Neural progenitor cell (in vitro differentiated cells): ENCODE measurements at regions not wholly inside any gene's neighbourhood (a gene's known extent, or its start where the extent isn't known, plus 50 kb on each side); places are given as distances from the start of the nearest gene placed in this dataset.

Experiments
- DNase-seq: peaks from one replicate; pipeline ENCODE4 v3.0.0-alpha.2; 2016; ENCODE audit warnings: low spot score
- H2AFZ ChIP-seq: fragments of 200-600 bp; sonication (generic); replicated peaks from 2 replicates; pipeline ENCODE4 v1.6.1; 2016; ENCODE audit warnings: antibody characterized with exemption
- H3F3A ChIP-seq: fragments of 200-600 bp; sonication (generic); 2 replicates; pipeline ENCODE4 v1.6.1; 2016; ENCODE audit warnings: antibody characterized with exemption, low read depth
- H3K27ac ChIP-seq: fragments of 200-600 bp; sonication (generic); 2 replicates; pipeline ENCODE4 v1.5.1; 2016; ENCODE audit warnings: mild to moderate bottlenecking
- H3K27me3 ChIP-seq: fragments of 200-600 bp; sonication (generic); 2 replicates; pipeline ENCODE4 v1.6.1; 2016; ENCODE audit warnings: mild to moderate bottlenecking, moderate library complexity
- H3K36me3 ChIP-seq: fragments of 200-600 bp; sonication (generic); 2 replicates; pipeline ENCODE4 v1.5.1; 2016
- H3K4me1 ChIP-seq: fragments of 200-600 bp; sonication (generic); 2 replicates; pipeline ENCODE4 v1.6.1; 2016; ENCODE audit warnings: mixed run types
- H3K4me2 ChIP-seq: fragments of 200-600 bp; sonication (generic); 2 replicates; pipeline ENCODE4 v1.6.1; 2016
- H3K4me3 ChIP-seq: fragments of 200-600 bp; sonication (generic); 2 replicates; pipeline ENCODE4 v1.5.1; 2016
- H3K79me2 ChIP-seq: fragments of 200-600 bp; sonication (generic); 2 replicates; pipeline ENCODE4 v1.6.1; 2016; ENCODE audit warnings: low read depth
- H3K9ac ChIP-seq: fragments of 200-600 bp; sonication (generic); 2 replicates; pipeline ENCODE4 v1.6.1; 2016
- H3K9me3 ChIP-seq: fragments of 200-600 bp; sonication (generic); 2 replicates; pipeline ENCODE4 v1.5.1; 2016; ENCODE audit warnings: low read depth
- H4K20me1 ChIP-seq: fragments of 200-600 bp; sonication (generic); 2 replicates; pipeline ENCODE4 v1.6.1; 2016; ENCODE audit warnings: low read depth
- H3K27ac Mint-ChIP-seq: 3 replicates; pipeline ENCODE4 v1.8.0; 2021; ENCODE audit warnings: mixed read lengths
- H3K27me3 Mint-ChIP-seq: 2 replicates; pipeline ENCODE4 v1.8.0; 2022; ENCODE audit warnings: low read depth, mild to moderate bottlenecking, inconsistent platforms, moderate library complexity, mixed read lengths; ENCODE audit not compliant: insufficient read depth
- H3K36me3 Mint-ChIP-seq: 3 replicates; pipeline ENCODE4 v1.8.0; 2021; ENCODE audit warnings: mixed read lengths
- H3K4me1 Mint-ChIP-seq: 3 replicates; pipeline ENCODE4 v1.8.0; 2021; ENCODE audit warnings: mixed read lengths
- H3K4me3 Mint-ChIP-seq: 3 replicates; pipeline ENCODE4 v1.8.0; 2021; ENCODE audit warnings: mild to moderate bottlenecking, moderate library complexity, mixed read lengths
- H3K9me3 Mint-ChIP-seq: 3 replicates; pipeline ENCODE4 v1.8.0; 2020; ENCODE audit warnings: mixed read lengths
- CTCF ChIP-seq: fragments of 200-600 bp; sonication (generic); IDR thresholded peaks from 2 replicates; pipeline ENCODE4 v1.5.1; 2017; ENCODE audit warnings: antibody characterized with exemption, mild to moderate bottlenecking
- EZH2 ChIP-seq: fragments of 200-600 bp; sonication (generic); IDR thresholded peaks from 2 replicates; pipeline ENCODE4 v1.6.1; 2017; ENCODE audit warnings: antibody characterized with exemption, mild to moderate bottlenecking, moderate library complexity
- EZH2phosphoT487 ChIP-seq: fragments of 200-600 bp; sonication (generic); IDR thresholded peaks from 2 replicates; pipeline ENCODE4 v1.6.1; 2017; ENCODE audit warnings: antibody characterized with exemption

GRCh38 chrX:7286168-7286837 is 138.3 kb upstream of the PUDP start:
- H3K4me3 ChIP-seq, result no peak overlapping the region
- H3K27me3 ChIP-seq, result no peaks in the 10 kb centered on the region
- H3K4me2 ChIP-seq, result no peak overlapping the region
- H3K27ac ChIP-seq, result no peak overlapping the region
- no peaks in the 10 kb centered on the region for H3K79me2 ChIP-seq
- no peak overlapping the region for H3K9ac ChIP-seq
- no peak overlapping the region for H3K4me3 Mint-ChIP-seq
- H3K4me1 ChIP-seq, result no peaks in the 10 kb centered on the region
- peaks cover 11% of the 10 kb centered on the region for H3K4me1 Mint-ChIP-seq
- no peaks in the 10 kb centered on the region for H3K9me3 ChIP-seq
- no peaks in the 10 kb centered on the region for H3F3A ChIP-seq
- no peaks in the 10 kb centered on the region for H3K36me3 ChIP-seq
- H3K9me3 Mint-ChIP-seq, result no peaks in the 10 kb centered on the region
- no peak overlapping the region for H3K27ac Mint-ChIP-seq
- no peak for DNase-seq
- H4K20me1 ChIP-seq, result no peaks in the 10 kb centered on the region
- H2AFZ ChIP-seq, result no peak overlapping the region
- TF ChIP-seq EZH2 (no peak), CTCF (no peak), EZH2phosphoT487 (no peak)
- no peaks in the 10 kb centered on the region for H3K36me3 Mint-ChIP-seq
- peaks cover 2% of the 10 kb centered on the region for H3K27me3 Mint-ChIP-seq

GRCh38 chrX:7285765-7286164 is 137.8 kb upstream of the PUDP start:
- H3K27me3 Mint-ChIP-seq, result peaks cover 2% of the 10 kb centered on the region
- no peak overlapping the region for H3K27ac Mint-ChIP-seq

GRCh38 chrX:7283741-7284140 is 135.8 kb upstream of the PUDP start:
- DNase-seq, result no peak
- H3K27ac Mint-ChIP-seq, result no peak overlapping the region
- no peaks in the 10 kb centered on the region for H3K9me3 ChIP-seq
- no peaks in the 10 kb centered on the region for H3K79me2 ChIP-seq
- no peak overlapping the region for H3K27ac ChIP-seq
- H3K36me3 Mint-ChIP-seq, result no peaks in the 10 kb centered on the region
- no peaks in the 10 kb centered on the region for H3K36me3 ChIP-seq
- no peaks in the 10 kb centered on the region for H3K27me3 Mint-ChIP-seq
- no peaks in the 10 kb centered on the region for H3K27me3 ChIP-seq
- no peaks in the 10 kb centered on the region for H3F3A ChIP-seq
- no peaks in the 10 kb centered on the region for H3K9me3 Mint-ChIP-seq
- H4K20me1 ChIP-seq, result no peaks in the 10 kb centered on the region
- H2AFZ ChIP-seq, result no peak overlapping the region
- no peak overlapping the region for H3K4me3 Mint-ChIP-seq
- no peaks in the 10 kb centered on the region for H3K4me1 ChIP-seq
- H3K9ac ChIP-seq, result no peak overlapping the region
- no peak overlapping the region for H3K4me2 ChIP-seq
- no peak for TF ChIP-seq EZH2
- no peak for TF ChIP-seq EZH2phosphoT487
- no peak for TF ChIP-seq CTCF
- no peaks in the 10 kb centered on the region for H3K4me1 Mint-ChIP-seq
- no peak overlapping the region for H3K4me3 ChIP-seq

More at GRCh38 chrX:7285765-7286164, 137.8 kb upstream of the PUDP start:
- Histone ChIP-seq H3K9ac (no peak overlapping the region), H2AFZ (no peak overlapping the region), H3K27me3 (no peaks in the 10 kb centered on the region), H3K79me2 (no peaks in the 10 kb centered on the region), H3K9me3 (no peaks in the 10 kb centered on the region), H3K27ac (no peak overlapping the region), H3K4me3 (no peak overlapping the region), H4K20me1 (no peaks in the 10 kb centered on the region), H3K4me1 (no peaks in the 10 kb centered on the region), H3K36me3 (no peaks in the 10 kb centered on the region), H3K4me2 (no peak overlapping the region), H3F3A (no peaks in the 10 kb centered on the region)
- Mint-ChIP-seq H3K4me1 (peaks cover 5% of the 10 kb centered on the region), H3K4me3 (no peak overlapping the region), H3K36me3 (no peaks in the 10 kb centered on the region), H3K9me3 (no peaks in the 10 kb centered on the region)
- no peak for TF ChIP-seq CTCF
- TF ChIP-seq EZH2, result no peak
- TF ChIP-seq EZH2phosphoT487, result no peak
- DNase-seq, result no peak
